Esophagus muscularis mucosa (tissue), 4 donors: ENCODE measurements at regions not wholly inside any gene's neighbourhood (a gene's known extent, or its start where the extent isn't known, plus 50 kb on each side); places are given as distances from the start of the nearest gene placed in this dataset.

Source experiments
- EP300 ChIP-seq: sonication (generic); formaldehyde crosslinking; IDR thresholded peaks from one replicate; pipeline ENCODE4 v1.6.1; 2017; ENCODE audit warnings: antibody characterized with exemption
- POLR2AphosphoS5 ChIP-seq, 2 donors: sonication (generic); formaldehyde crosslinking; IDR thresholded peaks; one replicate each; pipeline ENCODE4 v1.6.1; 2017; ENCODE audit warnings: antibody characterized with exemption in 2 of 2
- TF ChIP-seq, protein P1 (sequence below), 3 experiments: fragments of 200-600 bp in 2 of 3; fragments of 450-650 bp in 1 of 3; sonication (generic) in 2 of 3; IDR thresholded peaks; one replicate each; pipeline ENCODE4 v1.5.1; 2017 to 2019; ENCODE audit warnings: antibody characterized with exemption in 3 of 3, mild to moderate bottlenecking in 2 of 3, moderate library complexity in 1 of 3

DNA sequence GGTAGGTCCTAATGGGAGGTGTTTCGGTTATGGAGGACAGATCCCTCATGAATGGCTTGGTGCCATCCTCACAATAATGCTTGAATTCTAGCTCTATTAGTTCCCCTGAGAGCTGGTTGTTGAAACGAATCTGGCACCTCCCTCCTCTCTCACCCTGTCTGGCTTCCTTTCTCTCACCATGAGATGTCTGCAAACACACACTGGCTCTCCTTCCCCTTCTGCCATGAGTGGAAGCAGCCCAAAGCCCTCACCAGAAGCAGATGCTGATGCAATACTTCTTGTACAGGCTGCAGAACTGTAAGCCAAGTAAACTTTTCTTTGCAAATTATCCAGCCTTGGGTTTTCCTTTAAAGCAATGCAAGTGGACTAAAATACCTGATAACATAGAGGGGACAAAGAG lies 86.6 kb downstream of the RND3 start:
- TF ChIP-seq, protein P1, sequence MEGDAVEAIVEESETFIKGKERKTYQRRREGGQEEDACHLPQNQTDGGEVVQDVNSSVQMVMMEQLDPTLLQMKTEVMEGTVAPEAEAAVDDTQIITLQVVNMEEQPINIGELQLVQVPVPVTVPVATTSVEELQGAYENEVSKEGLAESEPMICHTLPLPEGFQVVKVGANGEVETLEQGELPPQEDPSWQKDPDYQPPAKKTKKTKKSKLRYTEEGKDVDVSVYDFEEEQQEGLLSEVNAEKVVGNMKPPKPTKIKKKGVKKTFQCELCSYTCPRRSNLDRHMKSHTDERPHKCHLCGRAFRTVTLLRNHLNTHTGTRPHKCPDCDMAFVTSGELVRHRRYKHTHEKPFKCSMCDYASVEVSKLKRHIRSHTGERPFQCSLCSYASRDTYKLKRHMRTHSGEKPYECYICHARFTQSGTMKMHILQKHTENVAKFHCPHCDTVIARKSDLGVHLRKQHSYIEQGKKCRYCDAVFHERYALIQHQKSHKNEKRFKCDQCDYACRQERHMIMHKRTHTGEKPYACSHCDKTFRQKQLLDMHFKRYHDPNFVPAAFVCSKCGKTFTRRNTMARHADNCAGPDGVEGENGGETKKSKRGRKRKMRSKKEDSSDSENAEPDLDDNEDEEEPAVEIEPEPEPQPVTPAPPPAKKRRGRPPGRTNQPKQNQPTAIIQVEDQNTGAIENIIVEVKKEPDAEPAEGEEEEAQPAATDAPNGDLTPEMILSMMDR (IDR thresholded peaks at IDR 0.05), result no peak
- no peak for TF ChIP-seq POLR2AphosphoS5 (IDR thresholded peaks at IDR 0.05)
- no peak for TF ChIP-seq EP300
